GM19351 (cell line): ENCODE measurements at regions not wholly inside any gene's neighbourhood (a gene's known extent, or its start where the extent isn't known, plus 50 kb on each side); places are given as distances from the start of the nearest gene placed in this dataset.

Experiments
- ATAC-seq: cut with Tn5 transposase; IDR thresholded peaks from one replicate; pipeline ENCODE4 v1.9.1; 2021; ENCODE audit warnings: mild to moderate bottlenecking, moderate library complexity; ENCODE audit not compliant: unreplicated experiment

GRCh38 chr15:91604122-91604521, 249.4 kb upstream of the SLCO3A1 start:
- no peak for ATAC-seq

DNA sequence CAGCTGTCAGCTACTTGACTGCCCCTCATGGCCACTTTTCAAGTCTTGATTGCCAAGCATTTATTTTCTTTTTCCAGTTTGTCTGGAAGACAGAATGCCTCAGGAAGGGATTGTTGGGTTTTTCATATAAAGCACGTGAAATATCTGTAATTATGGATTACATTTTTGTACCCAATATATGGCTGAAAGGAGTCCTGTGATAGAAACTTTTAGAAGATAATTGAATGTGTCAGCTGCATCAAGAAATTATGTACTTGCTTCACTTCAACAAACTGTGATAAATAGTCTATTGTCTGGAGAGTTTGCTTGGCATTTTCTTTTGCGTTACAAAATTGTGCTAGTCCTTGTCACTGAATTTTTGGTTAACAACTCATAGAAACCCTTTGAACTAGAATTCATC, 247.9 kb upstream of the SLCO3A1 start:
- ATAC-seq = no peak

DNA sequence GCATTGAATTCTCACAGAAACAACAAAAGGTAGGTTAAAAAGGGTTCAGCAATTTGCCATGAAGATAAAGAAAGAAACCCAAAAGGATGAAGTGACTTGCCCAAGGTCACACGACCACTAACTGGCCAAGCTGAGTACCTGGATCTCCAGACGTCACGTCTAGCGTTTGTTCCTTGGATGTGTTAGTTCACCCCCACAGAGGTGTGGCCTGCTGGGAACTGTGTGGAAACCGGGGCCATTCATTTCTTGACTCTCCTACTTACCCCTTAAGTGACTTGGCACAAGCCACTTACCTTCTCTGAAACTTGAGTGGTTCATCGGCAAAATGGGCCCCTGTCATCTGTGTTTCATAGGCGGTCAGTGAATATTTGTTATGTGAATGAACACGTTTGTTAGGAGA, 244.3 kb upstream of the SLCO3A1 start:
- ATAC-seq = no peak

DNA sequence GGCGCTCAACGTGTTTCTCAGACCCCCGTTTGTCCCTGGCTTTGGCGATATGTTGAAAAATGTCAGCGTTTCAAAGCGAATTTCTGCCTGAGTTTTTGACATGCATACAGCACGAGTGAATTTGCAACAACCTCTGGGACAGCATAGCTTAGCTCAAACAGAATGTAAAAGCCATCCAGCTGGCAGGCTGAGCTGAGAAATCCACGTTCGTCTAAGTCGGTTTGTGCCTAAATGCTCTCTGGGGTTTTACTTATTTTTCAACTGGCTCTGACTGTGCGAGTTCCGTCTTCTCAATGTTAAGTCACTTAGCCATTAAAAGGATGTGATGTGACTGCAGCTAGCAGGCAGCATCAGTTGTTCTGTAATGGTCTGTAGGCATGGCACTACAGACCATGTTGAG, 243.5 kb upstream of the SLCO3A1 start:
- no peak for ATAC-seq

DNA sequence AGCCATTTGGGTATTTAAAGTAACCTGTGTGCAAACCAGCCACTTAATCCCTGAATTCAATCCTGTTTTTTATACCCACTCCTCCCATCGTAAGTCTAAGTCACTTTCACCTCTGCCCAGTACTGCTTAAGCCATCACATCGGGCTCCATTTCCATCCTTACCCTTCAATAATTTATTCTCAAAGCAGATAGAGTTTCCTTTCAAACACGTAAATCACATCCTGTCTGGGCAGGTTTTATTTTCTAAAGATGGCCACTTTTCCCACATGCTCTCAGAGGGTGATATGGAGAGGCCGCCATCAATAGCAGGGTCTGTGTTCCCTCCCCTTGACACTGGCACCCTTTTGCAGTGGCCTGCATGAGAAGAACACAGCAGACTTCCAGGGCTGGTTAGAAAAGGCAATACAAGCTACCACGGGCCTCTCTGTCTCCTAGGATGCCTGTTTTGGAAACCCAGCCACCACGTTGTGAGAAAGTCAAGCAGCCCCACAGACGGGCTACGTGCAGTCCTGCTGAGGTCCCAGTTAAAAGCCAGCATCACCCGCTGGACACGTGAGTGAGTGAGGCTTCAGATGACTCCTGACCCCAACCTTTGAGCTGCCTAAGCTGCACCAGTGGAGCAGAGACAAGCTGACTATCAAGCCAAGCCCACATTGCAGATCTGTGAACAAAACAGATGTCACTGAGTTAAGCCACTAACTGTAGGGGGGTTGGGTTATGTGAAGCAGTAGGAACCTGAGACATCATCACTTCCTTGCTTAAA, 241.8 kb upstream of the SLCO3A1 start:
- no peak for ATAC-seq

- no peak for ATAC-seq
These were observed 233.3 kb upstream of the SLCO3A1 start for GRCh38 chr15:91620229-91620628.

GRCh38 chr15:91622235-91622634, 231.3 kb upstream of the SLCO3A1 start:
- no peak for ATAC-seq

DNA sequence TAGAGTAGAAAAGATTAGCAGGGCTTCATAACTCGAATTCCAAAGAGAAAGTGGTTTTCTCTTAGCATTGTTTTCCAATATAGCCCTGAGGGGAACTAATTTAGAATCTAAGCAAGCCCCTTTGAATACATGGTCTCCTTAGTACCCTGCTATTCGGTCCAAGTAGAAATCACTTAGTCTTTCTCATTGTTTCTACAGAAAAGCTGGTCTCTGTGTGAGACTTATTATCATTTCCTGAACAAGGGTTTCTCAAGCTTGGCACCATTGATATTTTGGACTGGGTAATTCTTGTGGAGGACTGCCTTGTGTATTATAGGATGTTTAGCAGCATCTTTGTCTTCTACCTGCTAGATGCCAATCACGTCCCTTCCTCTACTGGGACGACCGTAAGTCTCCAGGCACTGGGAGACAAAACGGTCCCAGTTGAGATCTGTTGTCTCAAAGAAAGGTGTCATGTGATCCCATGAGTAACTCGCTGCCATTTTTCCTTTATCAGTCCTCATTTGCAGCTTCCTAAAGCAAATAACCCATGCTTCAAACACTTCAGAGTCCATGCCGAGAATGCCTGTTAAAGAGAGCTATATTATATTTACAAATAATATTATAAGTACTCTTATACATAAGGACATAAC, 230.7 kb upstream of the SLCO3A1 start:
- no peak for ATAC-seq

GRCh38 chr15:91624353-91624968, 229.0 kb upstream of the SLCO3A1 start:
- no peak for ATAC-seq

GRCh38 chr15:91625506-91625905, 228.0 kb upstream of the SLCO3A1 start:
- ATAC-seq = no peak

DNA sequence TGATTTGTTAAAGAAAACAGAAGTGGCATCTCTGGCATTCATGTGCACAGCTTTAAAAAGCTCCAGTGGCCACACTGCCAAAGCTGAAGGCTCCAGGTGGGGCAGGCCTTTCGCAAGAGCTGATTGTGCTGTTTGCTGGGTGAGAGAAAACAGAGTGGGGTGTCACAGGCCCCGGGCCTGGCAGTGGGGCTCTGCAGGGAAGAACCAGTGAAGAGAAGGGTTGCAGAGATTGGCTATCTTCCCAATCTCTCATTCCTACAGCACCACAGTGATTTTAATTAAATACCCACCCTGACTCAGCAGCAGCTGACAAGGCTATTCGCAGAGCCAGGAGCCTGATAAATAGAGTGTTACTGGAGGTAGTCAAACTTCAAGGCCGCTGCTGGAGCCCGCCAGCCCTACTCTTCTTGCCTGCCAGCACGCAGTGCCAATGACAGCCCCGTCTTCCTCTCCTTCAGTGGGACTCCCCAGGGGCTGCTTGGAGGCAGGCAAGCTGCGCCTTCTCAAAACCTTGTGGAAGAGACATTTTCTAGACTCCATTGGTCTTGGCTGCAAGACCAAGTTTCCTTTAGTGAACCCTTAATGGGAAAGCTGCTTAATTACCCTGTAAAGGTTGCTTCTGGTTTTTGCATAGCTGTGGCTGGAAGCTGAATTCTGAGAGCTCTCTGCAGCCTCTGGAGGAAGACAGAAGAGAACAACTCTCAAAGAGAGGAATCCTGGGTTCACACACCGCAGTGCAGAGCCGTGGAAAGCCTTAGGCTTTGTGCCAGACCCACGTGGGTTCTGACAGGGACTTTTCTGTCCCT, 225.8 kb upstream of the SLCO3A1 start:
- no peak for ATAC-seq

DNA sequence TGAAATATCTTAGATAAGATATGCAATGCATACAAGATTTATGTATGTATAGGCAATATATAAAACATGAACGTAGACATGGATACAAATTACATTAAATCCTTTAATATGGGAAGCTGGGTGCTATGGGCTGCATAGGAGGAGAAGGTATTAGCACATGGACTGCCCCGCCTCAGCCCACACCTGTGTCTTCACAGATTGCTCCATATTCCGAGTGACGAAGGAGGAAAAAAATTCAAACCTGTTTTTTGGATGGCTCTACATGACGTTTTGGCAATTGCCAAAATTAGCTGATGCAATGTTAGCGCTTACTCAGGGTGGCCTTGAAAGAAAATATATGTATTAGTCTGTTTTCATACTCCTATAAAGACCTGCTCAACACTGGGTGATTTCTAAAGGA, 223.4 kb upstream of the SLCO3A1 start:
- no peak for ATAC-seq

GRCh38 chr15:91632176-91632575, 221.3 kb upstream of the SLCO3A1 start:
- no peak for ATAC-seq

- ATAC-seq = no peak
These were observed 220.5 kb upstream of the SLCO3A1 start for GRCh38 chr15:91632981-91633380.

- no peak for ATAC-seq
These were observed 219.3 kb upstream of the SLCO3A1 start for GRCh38 chr15:91634179-91634578.

DNA sequence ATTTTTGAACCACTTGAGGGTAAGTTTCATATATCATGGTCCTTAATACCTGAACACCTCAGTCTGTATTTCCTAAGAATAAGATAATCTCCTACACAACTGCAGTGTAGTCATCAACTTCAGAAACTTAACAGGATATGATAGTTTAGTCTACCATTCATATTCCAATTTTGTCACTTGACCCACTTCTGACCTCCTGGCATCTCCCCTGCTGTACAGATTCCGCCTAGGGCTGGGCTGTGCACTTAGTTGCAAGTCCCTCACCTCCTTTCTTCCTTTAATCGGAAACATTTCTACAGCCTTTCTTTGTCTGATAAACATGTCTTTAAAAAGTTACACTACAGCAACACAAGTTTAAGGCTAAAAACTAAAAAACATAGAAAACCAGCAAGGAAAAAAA, 218.4 kb upstream of the SLCO3A1 start:
- no peak for ATAC-seq

GRCh38 chr15:91635641-91636040, 217.9 kb upstream of the SLCO3A1 start:
- no peak for ATAC-seq

DNA sequence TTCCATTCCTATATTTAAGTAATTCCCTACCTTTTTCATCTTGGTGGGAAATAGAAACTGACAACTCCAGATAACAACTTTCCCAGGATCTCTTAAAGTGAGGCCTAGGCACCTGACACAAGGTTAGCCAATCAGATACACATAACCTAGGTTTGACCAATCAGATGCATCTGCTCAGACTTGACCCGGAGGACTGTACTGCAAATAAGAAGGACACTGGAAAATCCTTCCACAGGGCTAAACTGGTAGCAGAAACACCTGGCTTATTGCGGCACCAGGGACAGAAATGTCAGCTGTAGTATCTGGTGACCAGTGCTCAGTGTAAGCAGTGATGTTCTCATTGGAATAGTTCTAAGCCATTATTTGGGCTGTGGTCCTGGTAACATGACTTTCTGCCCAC, 204.5 kb upstream of the SLCO3A1 start:
- ATAC-seq = no peak

DNA sequence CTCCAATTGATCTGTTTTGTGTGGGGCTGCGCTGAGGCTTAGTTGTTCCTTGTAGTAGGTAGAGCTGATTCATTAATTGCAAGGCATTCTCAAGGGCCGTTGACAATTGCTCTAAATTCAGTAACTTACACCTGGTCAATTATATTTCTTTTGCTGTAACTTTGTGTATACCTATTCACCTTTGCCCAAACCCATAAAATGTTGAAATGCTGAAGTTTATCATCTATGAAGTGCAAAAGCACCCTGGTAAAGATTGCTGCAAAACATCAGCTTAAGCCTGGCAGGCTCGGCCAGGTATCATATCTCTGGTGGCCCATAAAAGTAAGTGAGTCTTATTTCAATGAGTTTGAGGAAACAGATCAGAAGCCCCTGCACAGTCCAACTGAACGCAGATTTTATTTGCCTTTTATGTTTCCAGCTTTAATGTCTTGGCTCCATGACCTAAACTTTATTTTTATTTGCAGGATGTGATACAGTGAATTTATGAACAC, 203.6 kb upstream of the SLCO3A1 start:
- ATAC-seq = no peak

DNA sequence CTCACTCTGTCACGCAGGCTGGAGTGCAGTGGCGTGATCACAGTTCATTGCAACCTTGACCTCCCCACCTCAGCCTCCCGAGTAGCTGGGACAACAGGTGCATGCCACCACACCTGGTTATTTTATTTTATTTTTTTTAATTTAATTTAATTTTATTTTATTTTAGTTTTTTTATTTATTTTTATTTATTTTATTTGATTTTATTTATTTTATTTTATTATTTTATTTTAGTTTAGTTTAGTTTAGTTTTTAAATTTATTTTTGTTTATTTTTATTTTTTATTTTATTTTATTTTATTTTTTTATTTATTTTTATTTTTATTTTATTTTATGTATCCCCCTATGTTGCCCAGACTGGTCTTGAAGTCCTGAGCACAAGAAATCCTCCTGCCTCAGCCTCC, 202.3 kb upstream of the SLCO3A1 start:
- ATAC-seq = no peak

DNA sequence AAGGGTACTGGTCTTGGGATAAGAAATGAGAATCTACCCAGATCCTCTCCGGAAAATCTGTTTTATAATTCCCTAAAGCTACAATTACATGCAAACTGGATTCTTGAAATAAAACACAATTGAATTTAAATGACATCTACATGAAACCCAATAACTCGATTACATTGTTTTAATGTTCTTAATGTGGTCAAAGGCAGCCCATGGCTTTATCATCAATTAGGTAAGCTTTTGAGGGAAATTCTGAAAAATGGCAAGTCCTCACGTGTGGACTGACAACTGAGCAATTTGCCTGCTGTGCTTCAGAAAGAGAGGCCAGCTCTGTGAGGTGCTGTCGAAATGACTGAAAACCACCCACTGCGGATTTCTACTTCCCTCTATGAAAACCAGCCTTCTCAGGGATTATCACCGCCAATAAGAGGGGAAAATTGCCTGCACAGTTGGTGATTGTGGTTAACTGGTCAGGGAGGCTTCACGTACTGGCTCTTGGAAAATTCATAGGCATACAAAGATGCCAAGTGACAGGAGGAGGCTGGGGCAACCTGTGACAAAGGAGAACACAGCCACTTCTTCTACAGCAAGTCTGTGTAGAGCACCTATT, 200.8 kb upstream of the SLCO3A1 start:
- ATAC-seq = no peak
